ENCODE measurements at regions not wholly inside any gene's neighbourhood (a gene's known extent, or its start where the extent isn't known, plus 50 kb on each side); places are given as distances from the start of the nearest gene placed in this dataset.

DNA sequence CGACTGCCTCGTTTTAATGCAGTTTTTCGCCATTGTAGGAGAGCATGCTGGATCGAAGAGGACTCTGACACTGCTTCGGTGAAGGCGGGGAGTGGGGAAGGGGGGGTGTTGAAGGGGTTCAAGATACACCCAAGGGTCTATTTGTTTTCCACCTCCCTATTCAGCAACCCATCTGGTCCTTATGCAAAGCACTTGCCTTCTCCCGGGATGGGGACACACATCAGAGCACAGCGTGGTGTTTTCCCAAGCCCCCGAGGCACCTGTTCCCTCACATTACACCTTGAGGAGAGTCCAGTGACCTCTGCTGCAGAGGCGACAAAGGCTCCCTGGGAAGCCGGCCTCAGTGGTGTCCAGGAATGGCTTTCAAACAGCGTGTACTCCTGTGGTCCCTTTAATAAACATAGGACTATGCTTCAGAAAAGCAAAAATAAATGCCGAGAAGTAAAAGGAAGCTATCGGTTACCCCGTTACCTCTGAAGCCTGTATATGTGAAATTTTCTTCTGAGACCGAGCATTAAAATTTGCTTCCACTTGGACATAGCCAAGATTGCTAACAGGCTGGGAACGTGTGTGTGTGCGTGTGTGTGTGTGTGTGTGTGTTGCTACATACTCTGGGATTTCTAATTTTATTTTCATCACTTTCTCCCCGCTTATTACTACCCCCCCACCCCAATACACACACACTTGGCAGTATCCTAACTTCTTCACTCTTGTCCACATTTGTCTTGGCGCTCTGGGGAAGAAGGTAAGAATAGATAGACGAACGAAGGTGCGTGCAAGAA, 53.2 kb downstream of the CCDC54 start (continued):
- TF ChIP-seq, protein P1, sequence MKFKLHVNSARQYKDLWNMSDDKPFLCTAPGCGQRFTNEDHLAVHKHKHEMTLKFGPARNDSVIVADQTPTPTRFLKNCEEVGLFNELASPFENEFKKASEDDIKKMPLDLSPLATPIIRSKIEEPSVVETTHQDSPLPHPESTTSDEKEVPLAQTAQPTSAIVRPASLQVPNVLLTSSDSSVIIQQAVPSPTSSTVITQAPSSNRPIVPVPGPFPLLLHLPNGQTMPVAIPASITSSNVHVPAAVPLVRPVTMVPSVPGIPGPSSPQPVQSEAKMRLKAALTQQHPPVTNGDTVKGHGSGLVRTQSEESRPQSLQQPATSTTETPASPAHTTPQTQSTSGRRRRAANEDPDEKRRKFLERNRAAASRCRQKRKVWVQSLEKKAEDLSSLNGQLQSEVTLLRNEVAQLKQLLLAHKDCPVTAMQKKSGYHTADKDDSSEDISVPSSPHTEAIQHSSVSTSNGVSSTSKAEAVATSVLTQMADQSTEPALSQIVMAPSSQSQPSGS (IDR thresholded peaks at IDR 0.05; ENCODE audit: low read length), result no peak
- TF ChIP-seq, protein P2, sequence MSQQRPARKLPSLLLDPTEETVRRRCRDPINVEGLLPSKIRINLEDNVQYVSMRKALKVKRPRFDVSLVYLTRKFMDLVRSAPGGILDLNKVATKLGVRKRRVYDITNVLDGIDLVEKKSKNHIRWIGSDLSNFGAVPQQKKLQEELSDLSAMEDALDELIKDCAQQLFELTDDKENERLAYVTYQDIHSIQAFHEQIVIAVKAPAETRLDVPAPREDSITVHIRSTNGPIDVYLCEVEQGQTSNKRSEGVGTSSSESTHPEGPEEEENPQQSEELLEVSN (IDR thresholded peaks at IDR 0.05), result no peak
- TF ChIP-seq CBX5 (IDR thresholded peaks at IDR 0.05; ENCODE audit: low read depth, low read length), result no peak
- TF ChIP-seq, protein P3, sequence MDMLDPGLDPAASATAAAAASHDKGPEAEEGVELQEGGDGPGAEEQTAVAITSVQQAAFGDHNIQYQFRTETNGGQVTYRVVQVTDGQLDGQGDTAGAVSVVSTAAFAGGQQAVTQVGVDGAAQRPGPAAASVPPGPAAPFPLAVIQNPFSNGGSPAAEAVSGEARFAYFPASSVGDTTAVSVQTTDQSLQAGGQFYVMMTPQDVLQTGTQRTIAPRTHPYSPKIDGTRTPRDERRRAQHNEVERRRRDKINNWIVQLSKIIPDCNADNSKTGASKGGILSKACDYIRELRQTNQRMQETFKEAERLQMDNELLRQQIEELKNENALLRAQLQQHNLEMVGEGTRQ (IDR thresholded peaks at IDR 0.05; ENCODE audit: low read length), result no peak
- no peak for TF ChIP-seq CTCF (IDR thresholded peaks at IDR 0.05; ENCODE audit: control extremely low read depth in 1 of 3, insufficient read depth in 1 of 3, low read depth in 1 of 3, low read length in 3 of 3)
- no peak for TF ChIP-seq BRCA1 (IDR thresholded peaks at IDR 0.05; ENCODE audit: low read depth, low read length)
- TF ChIP-seq SIRT6 (IDR thresholded peaks at IDR 0.05; ENCODE audit: low read length), result no peak
- TF ChIP-seq RXRA (IDR thresholded peaks at IDR 0.05; ENCODE audit: insufficient read depth, low read depth, low read length), result no peak
- no peak for TF ChIP-seq CHD2 (IDR thresholded peaks at IDR 0.05; ENCODE audit: low read length)

Data from H1 (cell line).